OCI-LY1 (cell line): ENCODE measurements at regions not wholly inside any gene's neighbourhood (a gene's known extent, or its start where the extent isn't known, plus 50 kb on each side); places are given as distances from the start of the nearest gene placed in this dataset.

Source experiments
- EZH2 ChIP-seq: fragments of 200-600 bp; sonication (generic), shearing (Covaris generic); IDR thresholded peaks from 2 replicates; pipeline ENCODE4 v1.8.0; 2017; ENCODE audit warnings: borderline replicate concordance, mixed run types, mild to moderate bottlenecking, antibody characterized with exemption, low read length, moderate library complexity, mixed read lengths
- TF ChIP-seq, protein P1 (sequence below): fragments of 200-600 bp; sonication (generic), shearing (Covaris generic); IDR thresholded peaks from 2 replicates; pipeline ENCODE4 v1.5.1; 2017; ENCODE audit warnings: mild to moderate bottlenecking, antibody characterized with exemption, low read length, moderate library complexity, mixed read lengths

- TF ChIP-seq EZH2, result no peak
- TF ChIP-seq, protein P1, sequence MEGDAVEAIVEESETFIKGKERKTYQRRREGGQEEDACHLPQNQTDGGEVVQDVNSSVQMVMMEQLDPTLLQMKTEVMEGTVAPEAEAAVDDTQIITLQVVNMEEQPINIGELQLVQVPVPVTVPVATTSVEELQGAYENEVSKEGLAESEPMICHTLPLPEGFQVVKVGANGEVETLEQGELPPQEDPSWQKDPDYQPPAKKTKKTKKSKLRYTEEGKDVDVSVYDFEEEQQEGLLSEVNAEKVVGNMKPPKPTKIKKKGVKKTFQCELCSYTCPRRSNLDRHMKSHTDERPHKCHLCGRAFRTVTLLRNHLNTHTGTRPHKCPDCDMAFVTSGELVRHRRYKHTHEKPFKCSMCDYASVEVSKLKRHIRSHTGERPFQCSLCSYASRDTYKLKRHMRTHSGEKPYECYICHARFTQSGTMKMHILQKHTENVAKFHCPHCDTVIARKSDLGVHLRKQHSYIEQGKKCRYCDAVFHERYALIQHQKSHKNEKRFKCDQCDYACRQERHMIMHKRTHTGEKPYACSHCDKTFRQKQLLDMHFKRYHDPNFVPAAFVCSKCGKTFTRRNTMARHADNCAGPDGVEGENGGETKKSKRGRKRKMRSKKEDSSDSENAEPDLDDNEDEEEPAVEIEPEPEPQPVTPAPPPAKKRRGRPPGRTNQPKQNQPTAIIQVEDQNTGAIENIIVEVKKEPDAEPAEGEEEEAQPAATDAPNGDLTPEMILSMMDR, result no peak
These were observed 105.2 kb upstream of the ATF7IP start for GRCh38 chr12:14260011-14260993.
